COR-L47 (cell line): ENCODE measurements at regions not wholly inside any gene's neighbourhood (a gene's known extent, or its start where the extent isn't known, plus 50 kb on each side); places are given as distances from the start of the nearest gene placed in this dataset.

Experiments used
- DNase-seq: peaks from one replicate; lab custom pipeline; 2025; lab: John Stamatoyannopoulos, UW

- DNase-seq: no peak
Measured at GRCh38 chr20:3309226-3309625, 70.2 kb upstream of the SLC4A11 start.

GRCh38 chr20:3307725-3308124, 68.7 kb upstream of the SLC4A11 start:
- no peak for DNase-seq

- no peak for DNase-seq
Measured at GRCh38 chr20:3307078-3307477, 68.1 kb upstream of the SLC4A11 start.

DNA sequence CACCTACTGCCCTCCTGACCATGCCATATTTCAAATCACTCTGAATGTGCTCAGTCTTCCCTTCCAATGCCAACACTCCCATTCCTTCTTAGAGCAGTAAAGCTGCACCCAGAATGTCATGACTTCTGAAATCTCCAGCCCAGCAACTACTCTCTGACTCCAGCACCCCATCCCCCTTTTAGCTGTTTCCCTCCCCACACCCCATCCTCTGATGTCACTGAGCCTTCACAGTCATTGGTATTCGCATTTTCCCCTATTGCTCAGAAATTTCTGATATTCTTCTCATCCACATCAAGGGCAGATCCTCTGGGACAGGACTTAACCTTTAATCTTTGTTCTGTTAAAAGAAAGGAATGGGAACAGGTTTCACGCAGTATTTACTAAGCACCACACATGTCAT, 67.1 kb upstream of the SLC4A11 start:
- no peak for DNase-seq

GRCh38 chr20:3304456-3304855, 65.5 kb upstream of the SLC4A11 start:
- no peak for DNase-seq

- DNase-seq: no peak
Measured at GRCh38 chr20:3297079-3297378, 58.0 kb upstream of the SLC4A11 start.

- DNase-seq: no peak
Measured at GRCh38 chr20:3296261-3297078, 57.5 kb upstream of the SLC4A11 start.
